Glutamatergic neuron (in vitro differentiated cells): ENCODE measurements at regions not wholly inside any gene's neighbourhood (a gene's known extent, or its start where the extent isn't known, plus 50 kb on each side); places are given as distances from the start of the nearest gene placed in this dataset.

Source experiments
- DNase-seq: peaks from one replicate; pipeline ENCODE4 v3.0.0; 2022
- H3K27ac Mint-ChIP-seq: one replicate; pipeline ENCODE4 v1.8.0; 2020; ENCODE audit warnings: mild to moderate bottlenecking, mixed read lengths, inconsistent platforms; ENCODE audit not compliant: unreplicated experiment
- H3K27me3 Mint-ChIP-seq: one replicate; pipeline ENCODE4 v1.8.0; 2020; ENCODE audit warnings: mild to moderate bottlenecking, moderate library complexity, mixed read lengths, inconsistent platforms; ENCODE audit not compliant: unreplicated experiment
- H3K36me3 Mint-ChIP-seq: one replicate; pipeline ENCODE4 v1.8.0; 2020; ENCODE audit warnings: mild to moderate bottlenecking, mixed read lengths, inconsistent platforms; ENCODE audit not compliant: unreplicated experiment
- H3K4me1 Mint-ChIP-seq: one replicate; pipeline ENCODE4 v1.8.0; 2020; ENCODE audit warnings: mild to moderate bottlenecking, low read depth, mixed read lengths, inconsistent platforms; ENCODE audit not compliant: unreplicated experiment
- H3K4me3 Mint-ChIP-seq: one replicate; pipeline ENCODE4 v1.8.0; 2020; ENCODE audit warnings: mild to moderate bottlenecking, mixed read lengths, inconsistent platforms; ENCODE audit not compliant: unreplicated experiment
- H3K9me3 Mint-ChIP-seq: one replicate; pipeline ENCODE4 v1.8.0; 2020; ENCODE audit warnings: mild to moderate bottlenecking, moderate library complexity, mixed read lengths, inconsistent platforms; ENCODE audit not compliant: unreplicated experiment
- CTCF ChIP-seq: fragments of 200-600 bp; sonication (generic); IDR thresholded peaks from one replicate; pipeline ENCODE4 v1.5.0; 2021; ENCODE audit not compliant: partially characterized antibody, unreplicated experiment

GRCh38 chr17:52515927-52516326, 357.4 kb upstream of the CA10 start:
- no peaks in the 10 kb centered on the region for H3K36me3 Mint-ChIP-seq
- no peak overlapping the region for H3K4me3 Mint-ChIP-seq
- H3K4me1 Mint-ChIP-seq: no peaks in the 10 kb centered on the region
- H3K9me3 Mint-ChIP-seq: no peaks in the 10 kb centered on the region
- no peaks in the 10 kb centered on the region for H3K27me3 Mint-ChIP-seq
- no peak for TF ChIP-seq CTCF
- no peak for DNase-seq
- H3K27ac Mint-ChIP-seq: no peak overlapping the region

- H3K9me3 Mint-ChIP-seq: no peaks in the 10 kb centered on the region
Observed at GRCh38 chr17:52505601-52506000, 347.1 kb upstream of the CA10 start.

GRCh38 chr17:52504081-52504480, 345.6 kb upstream of the CA10 start:
- no peaks in the 10 kb centered on the region for H3K9me3 Mint-ChIP-seq
- H3K27me3 Mint-ChIP-seq: no peaks in the 10 kb centered on the region
- no peak overlapping the region for H3K4me3 Mint-ChIP-seq
- no peak for TF ChIP-seq CTCF
- no peaks in the 10 kb centered on the region for H3K36me3 Mint-ChIP-seq
- no peaks in the 10 kb centered on the region for H3K4me1 Mint-ChIP-seq
- DNase-seq: no peak
- no peak overlapping the region for H3K27ac Mint-ChIP-seq

More at GRCh38 chr17:52505601-52506000, 347.1 kb upstream of the CA10 start:
- no peak for TF ChIP-seq CTCF
- no peak for DNase-seq
- no peaks in the 10 kb centered on the region for H3K4me1 Mint-ChIP-seq
- no peak overlapping the region for H3K4me3 Mint-ChIP-seq
- no peak overlapping the region for H3K27ac Mint-ChIP-seq
- no peaks in the 10 kb centered on the region for H3K36me3 Mint-ChIP-seq
- H3K27me3 Mint-ChIP-seq: no peaks in the 10 kb centered on the region

GRCh38 chr17:52495646-52496045, 337.1 kb upstream of the CA10 start:
- no peaks in the 10 kb centered on the region for H3K27me3 Mint-ChIP-seq
- H3K27ac Mint-ChIP-seq: no peak overlapping the region
- H3K4me3 Mint-ChIP-seq: no peak overlapping the region
- H3K4me1 Mint-ChIP-seq: no peaks in the 10 kb centered on the region
- DNase-seq: no peak
- no peaks in the 10 kb centered on the region for H3K36me3 Mint-ChIP-seq
- H3K9me3 Mint-ChIP-seq: peaks cover 1% of the 10 kb centered on the region
- TF ChIP-seq CTCF: no peak

GRCh38 chr17:52482271-52482670, 323.8 kb upstream of the CA10 start:
- H3K4me3 Mint-ChIP-seq: no peak overlapping the region
- H3K36me3 Mint-ChIP-seq: no peaks in the 10 kb centered on the region
- no peak for DNase-seq
- H3K9me3 Mint-ChIP-seq: no peaks in the 10 kb centered on the region
- H3K4me1 Mint-ChIP-seq: no peaks in the 10 kb centered on the region
- no peak overlapping the region for H3K27ac Mint-ChIP-seq
- H3K27me3 Mint-ChIP-seq: no peaks in the 10 kb centered on the region
- TF ChIP-seq CTCF: no peak
